H1 (cell line): ENCODE measurements at regions not wholly inside any gene's neighbourhood (a gene's known extent, or its start where the extent isn't known, plus 50 kb on each side); places are given as distances from the start of the nearest gene placed in this dataset.

Source experiments
- YY1 ChIP-seq: IDR thresholded peaks from 2 replicates; pipeline ENCODE4 v1.6.1; 2011; ENCODE audit warnings: low read depth, mild to moderate bottlenecking, low read length

DNA sequence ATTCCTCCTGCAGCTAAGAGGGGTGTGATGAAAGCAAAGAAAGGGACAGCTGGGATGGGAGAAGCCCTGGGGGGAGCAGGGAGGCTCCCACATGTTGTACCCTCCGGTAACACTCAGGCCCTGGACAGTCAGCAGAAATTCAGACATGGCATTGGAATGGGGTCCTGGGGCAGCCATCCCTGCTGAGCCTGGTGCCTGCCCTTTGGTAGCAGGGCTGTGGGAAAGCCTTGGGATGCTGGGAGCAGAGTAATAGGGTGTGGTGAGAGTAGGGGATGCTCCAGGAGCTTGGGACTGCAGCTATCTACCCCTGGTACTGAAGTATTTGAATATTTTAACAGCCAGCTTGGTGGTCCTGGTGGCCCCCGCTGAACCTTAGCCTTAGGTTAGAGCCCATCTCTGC lies 56.8 kb downstream of the FAM241B start (continued):
- no peak for TF ChIP-seq YY1
